Liver (tissue), 8 donors: ENCODE measurements at regions not wholly inside any gene's neighbourhood (a gene's known extent, or its start where the extent isn't known, plus 50 kb on each side); places are given as distances from the start of the nearest gene placed in this dataset.

Experiments used
- DNase-seq: peaks from one replicate; pipeline ENCODE4 v3.0.0-alpha.2; 2017; ENCODE audit warnings: low spot score
- H3K27ac ChIP-seq, 2 donors: one replicate each; pipeline ENCODE4 v1.7.0; 2013; ENCODE audit warnings: inconsistent platforms in 2 of 2, low read length in 2 of 2, control low read depth in 1 of 2, low read depth in 1 of 2, mild to moderate bottlenecking in 1 of 2
- H3K27me3 ChIP-seq, 4 donors: one replicate each; pipeline versions ENCODE4 v1.6.1 to v1.7.0; 2013; ENCODE audit warnings: low read length in 3 of 4, inconsistent platforms in 1 of 4, mild to moderate bottlenecking in 1 of 4, moderate library complexity in 1 of 4; ENCODE audit not compliant: control insufficient read depth in 4 of 4, insufficient read depth in 4 of 4
- H3K36me3 ChIP-seq, 4 donors: one replicate each; pipeline versions ENCODE4 v1.6.1 to v1.7.0; 2013; ENCODE audit warnings: low read length in 3 of 4, mild to moderate bottlenecking in 3 of 4, low read depth in 1 of 4, moderate library complexity in 1 of 4; ENCODE audit not compliant: control insufficient read depth in 4 of 4, insufficient read depth in 3 of 4
- H3K4me1 ChIP-seq, 4 donors: one replicate each; pipeline versions ENCODE4 v1.6.1 to v1.7.0; 2013; ENCODE audit warnings: low read length in 3 of 4, mild to moderate bottlenecking in 3 of 4, moderate library complexity in 1 of 4; ENCODE audit not compliant: control insufficient read depth in 4 of 4, insufficient read depth in 4 of 4
- H3K4me3 ChIP-seq, 3 donors: one replicate each; pipeline versions ENCODE4 v1.6.1 to v1.7.0; 2013; ENCODE audit warnings: low read length in 3 of 3, control low read depth in 1 of 3, low read depth in 1 of 3, mild to moderate bottlenecking in 1 of 3
- H3K9ac ChIP-seq, 2 donors: one replicate each; pipeline ENCODE4 v1.7.0; 2013; ENCODE audit warnings: low read length in 2 of 2, mild to moderate bottlenecking in 2 of 2, moderate library complexity in 2 of 2, control low read depth in 1 of 2, low read depth in 1 of 2
- H3K9me3 ChIP-seq, 4 donors: one replicate each; pipeline versions ENCODE4 v1.6.1 to v1.7.0; 2013; ENCODE audit warnings: low read length in 3 of 4; ENCODE audit not compliant: control insufficient read depth in 4 of 4
- CTCF ChIP-seq: fragments of 150-350 bp; IDR thresholded peaks from 2 replicates; pipeline ENCODE4 v1.5.1; 2017; ENCODE audit warnings: improper control_type of control experiment, low read depth, low read length; ENCODE audit not compliant: missing input control
- EGR1 ChIP-seq, 2 donors: IDR thresholded peaks; 2 replicates each; pipeline ENCODE4 v1.6.1; 2016 to 2018; ENCODE audit warnings: antibody characterized with exemption in 2 of 2, low read depth in 2 of 2
- FOXA1 ChIP-seq: IDR thresholded peaks from 2 replicates; pipeline ENCODE4 v1.6.1; 2016; ENCODE audit warnings: antibody characterized with exemption
- FOXA2 ChIP-seq: IDR thresholded peaks from 2 replicates; pipeline ENCODE4 v1.6.1; 2016; ENCODE audit warnings: antibody characterized with exemption
- GABPA ChIP-seq, 2 donors: IDR thresholded peaks in 1 of 2; conservative IDR thresholded peaks in 1 of 2; 2 replicates each; pipeline ENCODE4 v1.6.1; 2016; ENCODE audit warnings: antibody characterized with exemption in 2 of 2, mild to moderate bottlenecking in 1 of 2, moderate library complexity in 1 of 2
- HNF4A ChIP-seq, 2 donors: conservative IDR thresholded peaks; 2 replicates each; pipeline ENCODE4 v1.6.1; 2016; ENCODE audit warnings: antibody characterized with exemption in 2 of 2, mild to moderate bottlenecking in 2 of 2
- HNF4G ChIP-seq: IDR thresholded peaks from 2 replicates; pipeline ENCODE4 v1.6.1; 2016; ENCODE audit warnings: antibody characterized with exemption
- JUND ChIP-seq, 2 donors: IDR thresholded peaks; 2 replicates each; pipeline ENCODE4 v1.6.1; 2016; ENCODE audit warnings: antibody characterized with exemption in 2 of 2
- NR2F2 ChIP-seq: IDR thresholded peaks from 2 replicates; pipeline ENCODE4 v1.6.1; 2016; ENCODE audit warnings: antibody characterized with exemption
- RAD21 ChIP-seq, 2 donors: IDR thresholded peaks; 2 replicates each; pipeline ENCODE4 v1.6.1; 2016; ENCODE audit warnings: antibody characterized with exemption in 2 of 2, mild to moderate bottlenecking in 2 of 2
- REST ChIP-seq: IDR thresholded peaks from 2 replicates; pipeline ENCODE4 v1.6.1; 2016; ENCODE audit warnings: antibody characterized with exemption, mild to moderate bottlenecking
- RXRA ChIP-seq, 2 donors: IDR thresholded peaks; 2 replicates each; pipeline ENCODE4 v1.6.1; 2017 to 2018; ENCODE audit warnings: antibody characterized with exemption in 2 of 2, mild to moderate bottlenecking in 1 of 2
- SP1 ChIP-seq: IDR thresholded peaks from 2 replicates; pipeline ENCODE4 v1.6.1; 2018; ENCODE audit warnings: antibody characterized with exemption, mild to moderate bottlenecking
- TAF1 ChIP-seq: conservative IDR thresholded peaks from 2 replicates; pipeline ENCODE4 v1.6.1; 2016; ENCODE audit warnings: antibody characterized with exemption, mild to moderate bottlenecking
- YY1 ChIP-seq: IDR thresholded peaks from 2 replicates; pipeline ENCODE4 v1.6.1; 2016; ENCODE audit warnings: antibody characterized with exemption, mild to moderate bottlenecking
- WGBS: extraction: QIAGEN DNeasy Blood & Tissue Kit; methylation state at CpG from one replicate; pipeline ENCODE4 v1.1.7; 2013; 5-methylcytosine and 5-hydroxymethylcytosine counted together
- TF ChIP-seq, protein P1 (sequence below): IDR thresholded peaks from 2 replicates; pipeline ENCODE4 v1.6.1; 2016; ENCODE audit warnings: antibody characterized with exemption
- TF ChIP-seq, protein P2 (sequence below): IDR thresholded peaks from 2 replicates; pipeline ENCODE4 v1.6.1; 2016; ENCODE audit warnings: antibody characterized with exemption
- TF ChIP-seq, protein P3 (sequence below): IDR thresholded peaks from 2 replicates; pipeline ENCODE4 v1.6.1; 2016; ENCODE audit warnings: antibody characterized with exemption
- donor health status: healthy.
- donor health status: healthy.
- donor health status: healthy.
- donor health status: healthy.
- donor health status: healthy.

DNA sequence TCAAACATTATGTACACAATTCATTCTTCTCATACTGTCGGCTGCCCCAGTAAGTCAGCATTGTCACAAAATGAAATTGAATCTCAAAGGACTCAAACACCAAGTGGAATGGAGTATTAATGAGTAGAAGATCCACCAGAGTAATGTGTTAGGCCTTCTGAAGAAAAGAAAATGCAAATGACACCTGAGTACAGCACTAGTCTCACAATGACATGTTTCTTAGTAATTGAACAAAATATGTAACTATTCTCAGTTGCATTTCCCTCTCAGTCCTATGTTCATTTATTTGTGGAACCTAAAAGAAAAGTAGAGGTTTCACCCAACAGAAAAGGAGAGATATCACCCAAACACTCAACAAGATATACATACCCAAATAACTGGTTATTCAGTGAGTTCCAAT lies 283.9 kb upstream of the THBS1 start:
- Histone ChIP-seq H3K4me1 (peaks cover 0 to 5% (median 0%) of the 10 kb centered on the region in 4 donors), H3K27me3 (peaks cover 0 to 7% (median 0%) of the 10 kb centered on the region in 4 donors)
- WGBS, result 96% methylated on average over 1 of the region's 1 CpG

More for the DNA sequence above, 283.9 kb upstream of the THBS1 start:
- no peak for TF ChIP-seq FOXA1
- TF ChIP-seq HNF4A (conservative IDR thresholded peaks at IDR 0.05), result no peak
- no peak for TF ChIP-seq FOXA2
- no peak for TF ChIP-seq REST
- no peak for TF ChIP-seq TAF1
- TF ChIP-seq NR2F2, result no peak
- TF ChIP-seq YY1, result no peak
- TF ChIP-seq HNF4G, result no peak
- TF ChIP-seq JUND (IDR thresholded peaks at IDR 0.05), result no peak
- TF ChIP-seq, protein P1, sequence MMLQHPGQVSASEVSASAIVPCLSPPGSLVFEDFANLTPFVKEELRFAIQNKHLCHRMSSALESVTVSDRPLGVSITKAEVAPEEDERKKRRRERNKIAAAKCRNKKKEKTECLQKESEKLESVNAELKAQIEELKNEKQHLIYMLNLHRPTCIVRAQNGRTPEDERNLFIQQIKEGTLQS, result no peak
- TF ChIP-seq SP1, result no peak
- TF ChIP-seq EGR1 (IDR thresholded peaks at IDR 0.05; ENCODE audit: low read depth in 2 of 2), result no peak
- no peak for TF ChIP-seq GABPA (IDR thresholded peaks at IDR 0.05 in 1 of 2, conservative IDR thresholded peaks at IDR 0.05 in 1 of 2)
- TF ChIP-seq RXRA (IDR thresholded peaks at IDR 0.05), result no peak
- TF ChIP-seq CTCF, result no peak
- TF ChIP-seq, protein P2, sequence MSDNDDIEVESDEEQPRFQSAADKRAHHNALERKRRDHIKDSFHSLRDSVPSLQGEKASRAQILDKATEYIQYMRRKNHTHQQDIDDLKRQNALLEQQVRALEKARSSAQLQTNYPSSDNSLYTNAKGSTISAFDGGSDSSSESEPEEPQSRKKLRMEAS, result no peak
- no peak for TF ChIP-seq RAD21 (IDR thresholded peaks at IDR 0.05)
- TF ChIP-seq, protein P3, sequence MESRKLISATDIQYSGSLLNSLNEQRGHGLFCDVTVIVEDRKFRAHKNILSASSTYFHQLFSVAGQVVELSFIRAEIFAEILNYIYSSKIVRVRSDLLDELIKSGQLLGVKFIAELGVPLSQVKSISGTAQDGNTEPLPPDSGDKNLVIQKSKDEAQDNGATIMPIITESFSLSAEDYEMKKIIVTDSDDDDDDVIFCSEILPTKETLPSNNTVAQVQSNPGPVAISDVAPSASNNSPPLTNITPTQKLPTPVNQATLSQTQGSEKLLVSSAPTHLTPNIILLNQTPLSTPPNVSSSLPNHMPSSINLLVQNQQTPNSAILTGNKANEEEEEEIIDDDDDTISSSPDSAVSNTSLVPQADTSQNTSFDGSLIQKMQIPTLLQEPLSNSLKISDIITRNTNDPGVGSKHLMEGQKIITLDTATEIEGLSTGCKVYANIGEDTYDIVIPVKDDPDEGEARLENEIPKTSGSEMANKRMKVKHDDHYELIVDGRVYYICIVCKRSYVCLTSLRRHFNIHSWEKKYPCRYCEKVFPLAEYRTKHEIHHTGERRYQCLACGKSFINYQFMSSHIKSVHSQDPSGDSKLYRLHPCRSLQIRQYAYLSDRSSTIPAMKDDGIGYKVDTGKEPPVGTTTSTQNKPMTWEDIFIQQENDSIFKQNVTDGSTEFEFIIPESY, result no peak
- Histone ChIP-seq H3K36me3 (no peaks in the 10 kb centered on the region), H3K9me3 (no peaks in the 10 kb centered on the region), H3K4me3 (no peak overlapping the region), H3K9ac (no peak overlapping the region), H3K27ac (no peak overlapping the region)
- no peak for DNase-seq
